Activated naive CD4-positive, alpha-beta T cell treated with anti-CD3 and anti-CD28 coated beads, Interleukin-2, amount 10 ng/mL, durations not matched to agents 7 days and 5 days (primary cell): ENCODE measurements at regions not wholly inside any gene's neighbourhood (a gene's known extent, or its start where the extent isn't known, plus 50 kb on each side); places are given as distances from the start of the nearest gene placed in this dataset.

ENCODE experiments used
- CTCF ChIA-PET: fragments of 350-600 bp; sonication (Branson Sonifier 250); formaldehyde crosslinking; loops from one replicate; lab custom pipeline; 2021; ENCODE audit warnings: antibody characterized with exemption; lab: Charles Lee
- DNase-seq: peaks from one replicate; pipeline ENCODE4 v3.0.0-alpha.2; 2020
- H3K27ac Mint-ChIP-seq: one replicate; pipeline ENCODE4 v1.8.0; 2021; ENCODE audit warnings: mild to moderate bottlenecking, moderate library complexity, mixed read lengths
- H3K27me3 Mint-ChIP-seq: one replicate; pipeline ENCODE4 v1.8.0; 2021; ENCODE audit warnings: mild to moderate bottlenecking, mixed read lengths
- H3K36me3 Mint-ChIP-seq: one replicate; pipeline ENCODE4 v1.8.0; 2021; ENCODE audit warnings: mixed read lengths
- H3K4me1 Mint-ChIP-seq: one replicate; pipeline ENCODE4 v1.8.0; 2021; ENCODE audit warnings: mixed read lengths
- H3K4me3 Mint-ChIP-seq: one replicate; pipeline ENCODE4 v1.8.0; 2021; ENCODE audit warnings: mild to moderate bottlenecking, moderate library complexity, mixed read lengths
- H3K9me3 Mint-ChIP-seq: one replicate; pipeline ENCODE4 v1.8.0; 2021; ENCODE audit warnings: mixed read lengths

DNA sequence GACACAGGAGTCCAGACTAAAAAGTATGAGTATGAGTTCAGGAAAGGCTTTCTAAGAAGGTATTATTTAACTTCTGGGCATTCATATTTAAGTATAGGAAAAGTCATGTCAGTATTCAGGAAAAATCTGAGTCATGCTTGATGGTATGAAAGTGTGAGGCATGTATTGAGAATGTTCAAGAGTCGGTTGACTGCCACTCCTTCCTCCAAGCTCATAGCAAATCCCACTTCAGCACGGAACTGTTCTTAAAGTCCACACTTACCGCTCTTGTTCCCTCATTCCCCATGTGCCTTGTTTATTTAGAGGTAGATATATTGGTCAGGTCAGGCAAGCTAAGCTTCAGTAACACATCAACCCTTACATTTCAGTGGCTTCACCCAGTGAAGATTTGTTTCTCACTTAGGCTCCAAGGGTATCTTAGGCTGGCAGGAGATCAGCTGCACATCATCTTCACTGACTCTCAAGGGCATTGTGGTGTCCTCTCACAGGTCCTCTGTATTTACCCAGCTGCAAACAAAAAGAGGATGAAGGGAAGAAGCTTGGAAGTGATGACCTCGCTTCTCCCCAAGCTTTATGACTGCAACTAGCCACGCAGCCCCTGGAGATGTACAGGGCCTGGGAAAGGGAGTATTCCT is 1189.2 kb downstream of the EFNB2 start:
- H3K27me3 Mint-ChIP-seq, result no peaks in the 10 kb centered on the region
- no peak overlapping the region for H3K4me3 Mint-ChIP-seq
- no peak for DNase-seq
- H3K9me3 Mint-ChIP-seq, result no peaks in the 10 kb centered on the region
- no peaks in the 10 kb centered on the region for H3K4me1 Mint-ChIP-seq
- CTCF ChIA-PET, result no interaction called here
- no peaks in the 10 kb centered on the region for H3K36me3 Mint-ChIP-seq
- no peak overlapping the region for H3K27ac Mint-ChIP-seq

DNA sequence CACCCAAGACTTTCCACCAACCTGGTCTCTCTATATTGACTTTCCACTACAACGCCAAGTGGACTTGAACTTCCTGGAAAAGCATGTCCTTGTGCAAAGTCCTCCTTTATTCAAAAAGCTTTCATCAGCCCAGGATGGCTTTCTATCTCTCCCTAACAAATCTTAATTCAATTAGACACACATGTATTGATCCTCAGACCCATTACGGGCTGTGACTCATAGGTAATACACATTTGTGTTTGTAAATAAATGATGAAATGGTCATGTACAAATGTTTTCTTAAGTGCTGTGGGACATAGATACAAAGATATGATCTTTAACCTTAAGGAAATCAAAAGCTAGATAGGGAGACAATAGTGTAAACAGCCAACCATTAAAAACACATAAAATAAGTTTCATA is 1189.7 kb downstream of the EFNB2 start:
- CTCF ChIA-PET, result no interaction called here
- no peak overlapping the region for H3K4me3 Mint-ChIP-seq
- H3K9me3 Mint-ChIP-seq, result no peaks in the 10 kb centered on the region
- H3K27ac Mint-ChIP-seq, result no peak overlapping the region
- H3K36me3 Mint-ChIP-seq, result no peaks in the 10 kb centered on the region
- DNase-seq, result no peak
- no peaks in the 10 kb centered on the region for H3K4me1 Mint-ChIP-seq
- H3K27me3 Mint-ChIP-seq, result no peaks in the 10 kb centered on the region

DNA sequence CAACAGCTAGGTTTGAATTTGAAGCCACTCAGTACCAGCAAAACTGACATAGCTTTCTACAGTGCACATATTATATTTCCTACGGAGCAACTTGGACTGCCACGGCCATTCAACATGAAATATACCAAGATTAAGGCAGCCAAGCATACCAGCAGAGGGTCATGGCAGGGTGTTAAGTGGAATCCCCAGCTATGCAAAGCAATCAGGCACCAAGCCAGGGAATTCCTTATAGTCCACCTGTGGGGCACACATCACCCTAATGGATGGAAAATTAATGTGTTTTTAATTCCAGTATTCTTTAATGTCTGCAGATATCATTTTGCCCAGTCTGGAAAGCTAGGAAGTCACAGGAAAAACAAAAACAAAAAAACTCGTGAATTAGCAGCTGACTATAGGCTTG is 1190.3 kb downstream of the EFNB2 start:
- Mint-ChIP-seq H3K4me3 (no peak overlapping the region), H3K4me1 (no peaks in the 10 kb centered on the region), H3K36me3 (no peaks in the 10 kb centered on the region), H3K27me3 (no peaks in the 10 kb centered on the region), H3K27ac (no peak overlapping the region), H3K9me3 (no peaks in the 10 kb centered on the region)
- DNase-seq, result no peak
- CTCF ChIA-PET, result interaction anchor here (0.7 kb wide), 1 partner anchor 12 kb away, joined by 3 read pairs; no protein-coding TSS in a partner anchor

DNA sequence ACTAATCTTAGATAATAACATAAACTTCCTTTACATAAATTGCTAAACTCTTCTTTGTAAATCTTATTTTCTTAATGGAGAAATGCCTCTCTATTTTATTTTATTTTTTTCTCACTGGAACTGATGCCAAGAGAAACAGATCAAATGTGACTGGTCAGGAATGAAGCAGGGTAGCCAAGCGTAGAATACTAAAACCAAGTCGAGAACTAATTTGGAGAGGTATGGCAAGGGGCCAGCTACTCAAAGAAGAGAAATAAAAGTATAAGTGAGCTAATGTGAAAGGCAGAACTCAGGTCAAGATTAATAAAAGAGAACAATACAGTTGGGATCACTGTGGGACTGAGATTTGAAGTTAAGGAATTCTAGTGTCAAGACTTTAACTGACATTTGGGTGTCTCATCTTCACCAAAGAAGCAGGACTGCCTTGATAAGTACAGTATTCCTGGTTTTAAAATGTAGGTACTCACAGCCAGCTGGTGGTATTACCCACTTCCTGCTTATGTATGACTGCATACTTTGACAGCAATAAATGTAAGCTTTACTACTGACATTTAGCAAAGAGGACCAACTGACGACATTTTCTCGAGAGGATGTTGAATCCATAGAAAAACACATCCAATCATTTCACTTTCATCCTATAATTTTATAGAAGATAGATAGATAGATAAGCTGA is 1192.2 kb downstream of the EFNB2 start:
- CTCF ChIA-PET, result no interaction called here
- no peaks in the 10 kb centered on the region for H3K4me1 Mint-ChIP-seq
- no peaks in the 10 kb centered on the region for H3K9me3 Mint-ChIP-seq
- H3K36me3 Mint-ChIP-seq, result no peaks in the 10 kb centered on the region
- H3K27me3 Mint-ChIP-seq, result no peaks in the 10 kb centered on the region
- no peak for DNase-seq
- H3K27ac Mint-ChIP-seq, result no peak overlapping the region
- H3K4me3 Mint-ChIP-seq, result no peak overlapping the region

DNA sequence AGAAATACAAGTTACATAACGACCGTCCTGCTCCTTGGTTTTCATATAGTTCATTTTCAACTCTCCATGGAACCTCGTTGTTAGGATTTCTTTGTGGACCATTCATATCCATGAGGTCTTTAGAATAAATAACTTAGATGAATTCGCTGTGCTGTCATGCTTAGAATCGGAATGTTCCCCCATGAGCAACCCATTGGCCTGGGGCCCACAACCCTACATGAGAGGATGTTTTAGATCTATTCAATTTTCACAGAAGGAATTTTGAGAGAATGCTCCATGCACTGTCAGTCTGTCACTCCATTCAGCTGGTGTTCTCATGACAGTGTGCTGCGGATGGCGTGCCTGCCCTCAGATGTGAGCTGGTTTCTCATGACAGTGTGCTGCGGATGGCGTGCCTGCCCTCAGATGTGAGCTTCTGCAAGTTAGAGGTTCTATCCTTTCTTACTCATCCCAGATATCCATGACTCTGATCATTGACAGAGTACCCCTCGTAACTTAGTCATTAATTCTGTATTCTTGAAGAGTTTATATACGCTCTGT is 1193.1 kb downstream of the EFNB2 start:
- CTCF ChIA-PET, result no interaction called here
- Mint-ChIP-seq H3K27ac (no peak overlapping the region), H3K4me1 (no peaks in the 10 kb centered on the region), H3K36me3 (no peaks in the 10 kb centered on the region), H3K27me3 (no peaks in the 10 kb centered on the region), H3K9me3 (no peaks in the 10 kb centered on the region), H3K4me3 (no peak overlapping the region)
- no peak for DNase-seq

DNA sequence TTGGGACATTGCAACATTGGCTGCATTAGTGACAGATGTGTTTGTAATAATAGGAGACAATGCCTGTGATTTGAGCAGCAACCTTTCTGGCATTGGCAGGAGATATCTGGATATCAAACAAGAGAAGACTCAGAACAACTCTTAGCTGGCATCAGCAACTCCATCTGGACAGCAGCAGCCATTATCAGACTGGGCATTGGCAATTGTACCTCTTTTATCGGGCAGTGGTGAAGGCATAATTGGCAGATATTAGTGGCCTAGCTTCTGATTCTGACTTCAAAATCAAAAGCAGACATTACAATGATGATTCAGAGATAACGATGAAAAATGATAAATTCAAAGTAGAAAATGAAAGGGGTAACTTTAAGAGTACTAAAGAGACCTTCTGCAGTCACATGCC is 1193.7 kb downstream of the EFNB2 start:
- H3K27me3 Mint-ChIP-seq, result no peaks in the 10 kb centered on the region

DNA sequence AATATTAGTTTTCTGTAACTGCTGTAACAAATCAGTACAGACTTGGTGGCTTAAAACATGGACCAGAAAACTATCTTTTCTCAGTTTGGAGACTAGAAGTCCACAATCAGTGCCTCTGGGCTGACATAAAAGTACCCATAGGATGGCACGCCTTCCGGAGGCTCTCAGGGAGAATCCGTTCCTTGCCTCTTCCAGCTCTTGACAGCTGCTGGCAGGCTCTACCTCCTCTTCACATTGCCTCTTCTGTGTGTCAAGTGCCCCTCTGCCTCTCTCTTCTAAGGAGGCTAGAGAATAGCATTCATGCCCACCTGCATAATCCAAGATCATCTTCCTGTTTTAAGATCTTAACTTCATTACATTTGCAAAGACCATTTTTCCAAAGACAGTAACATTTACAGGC is 1194.2 kb downstream of the EFNB2 start:
- CTCF ChIA-PET, result no interaction called here
- Mint-ChIP-seq H3K36me3 (no peaks in the 10 kb centered on the region), H3K4me1 (no peaks in the 10 kb centered on the region), H3K27me3 (no peaks in the 10 kb centered on the region), H3K9me3 (no peaks in the 10 kb centered on the region), H3K27ac (no peak overlapping the region), H3K4me3 (no peak overlapping the region)
- DNase-seq, result no peak

More for the DNA sequence above, 1193.7 kb downstream of the EFNB2 start:
- no peak for DNase-seq
- Mint-ChIP-seq H3K4me3 (no peak overlapping the region), H3K27ac (no peak overlapping the region), H3K36me3 (no peaks in the 10 kb centered on the region), H3K4me1 (no peaks in the 10 kb centered on the region), H3K9me3 (no peaks in the 10 kb centered on the region)
- CTCF ChIA-PET, result no interaction called here

DNA sequence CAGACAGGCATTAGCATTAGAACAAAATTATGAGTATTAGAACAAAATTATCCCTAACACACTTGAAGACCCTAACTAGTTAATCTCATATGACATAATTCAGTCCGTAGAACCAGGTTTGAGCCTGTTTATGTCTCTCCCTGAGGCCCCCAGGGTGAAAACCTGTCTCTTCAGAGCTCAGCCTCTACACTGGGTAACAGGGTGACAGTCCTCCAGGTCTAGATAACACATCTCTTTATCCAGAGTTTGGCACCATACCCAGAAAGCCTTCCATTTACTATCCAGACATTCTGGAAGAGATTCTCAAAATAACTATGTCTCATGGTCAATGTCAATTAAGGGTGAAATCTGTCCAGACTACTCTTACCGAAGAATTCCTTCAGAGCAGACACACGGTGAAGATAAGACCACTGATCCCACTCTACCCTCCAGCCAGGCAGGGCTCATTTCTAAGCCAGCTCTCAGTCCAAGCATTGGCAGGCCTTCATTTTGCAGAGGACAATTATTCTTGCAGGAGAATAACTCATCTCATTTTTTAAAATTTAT is 1195.3 kb downstream of the EFNB2 start:
- no peak overlapping the region for H3K27ac Mint-ChIP-seq
- H3K36me3 Mint-ChIP-seq, result no peaks in the 10 kb centered on the region
- no peaks in the 10 kb centered on the region for H3K4me1 Mint-ChIP-seq
- H3K27me3 Mint-ChIP-seq, result no peaks in the 10 kb centered on the region
- CTCF ChIA-PET, result no interaction called here
- no peaks in the 10 kb centered on the region for H3K9me3 Mint-ChIP-seq
- H3K4me3 Mint-ChIP-seq, result no peak overlapping the region
- DNase-seq, result no peak

DNA sequence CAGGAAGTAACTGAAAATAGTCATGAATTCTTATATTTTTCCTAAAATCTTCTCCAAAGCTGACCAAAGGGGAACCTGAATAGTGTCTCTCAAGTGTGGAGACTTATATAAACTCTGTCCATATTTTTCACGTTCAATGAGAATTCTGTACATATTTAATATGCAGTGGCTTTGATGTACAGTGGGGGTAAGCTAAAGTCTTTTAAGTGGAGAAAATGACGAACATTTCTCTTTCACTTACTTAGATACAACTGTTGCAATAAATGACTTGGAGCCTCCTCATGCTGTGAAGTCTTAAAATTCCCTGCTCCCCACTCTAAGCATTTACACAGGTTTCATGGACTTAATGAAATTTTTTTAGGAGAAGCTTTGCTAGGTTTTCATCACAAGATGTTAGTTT is 1196.7 kb downstream of the EFNB2 start:
- no peak overlapping the region for H3K4me3 Mint-ChIP-seq
- no peaks in the 10 kb centered on the region for H3K36me3 Mint-ChIP-seq
- no peaks in the 10 kb centered on the region for H3K27me3 Mint-ChIP-seq
- no peak overlapping the region for H3K27ac Mint-ChIP-seq
- no peaks in the 10 kb centered on the region for H3K4me1 Mint-ChIP-seq
- CTCF ChIA-PET, result no interaction called here
- H3K9me3 Mint-ChIP-seq, result no peaks in the 10 kb centered on the region
- DNase-seq, result no peak

DNA sequence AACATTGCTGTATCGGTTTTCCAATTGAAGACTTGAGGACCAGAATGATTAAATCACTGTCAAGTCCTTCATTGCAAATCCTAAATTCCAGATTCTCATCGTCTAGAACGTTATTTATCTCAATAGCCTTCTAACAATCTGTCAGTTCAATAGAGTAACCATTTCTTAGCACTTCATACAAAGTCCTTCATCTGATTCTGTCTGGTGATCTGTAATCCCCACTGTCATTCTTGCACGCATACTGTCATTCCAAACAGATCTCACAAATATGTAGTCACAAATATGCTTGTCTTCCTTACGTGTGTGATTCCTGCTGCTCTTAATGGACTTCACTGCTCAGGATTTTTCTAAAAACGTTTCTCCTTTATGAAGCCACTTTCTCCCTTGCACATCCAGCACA is 1197.5 kb downstream of the EFNB2 start:
- CTCF ChIA-PET, result no interaction called here
- no peak overlapping the region for H3K27ac Mint-ChIP-seq
- H3K4me3 Mint-ChIP-seq, result no peak overlapping the region
- no peaks in the 10 kb centered on the region for H3K27me3 Mint-ChIP-seq
- no peaks in the 10 kb centered on the region for H3K36me3 Mint-ChIP-seq
- H3K9me3 Mint-ChIP-seq, result no peaks in the 10 kb centered on the region
- no peak for DNase-seq
- no peaks in the 10 kb centered on the region for H3K4me1 Mint-ChIP-seq

DNA sequence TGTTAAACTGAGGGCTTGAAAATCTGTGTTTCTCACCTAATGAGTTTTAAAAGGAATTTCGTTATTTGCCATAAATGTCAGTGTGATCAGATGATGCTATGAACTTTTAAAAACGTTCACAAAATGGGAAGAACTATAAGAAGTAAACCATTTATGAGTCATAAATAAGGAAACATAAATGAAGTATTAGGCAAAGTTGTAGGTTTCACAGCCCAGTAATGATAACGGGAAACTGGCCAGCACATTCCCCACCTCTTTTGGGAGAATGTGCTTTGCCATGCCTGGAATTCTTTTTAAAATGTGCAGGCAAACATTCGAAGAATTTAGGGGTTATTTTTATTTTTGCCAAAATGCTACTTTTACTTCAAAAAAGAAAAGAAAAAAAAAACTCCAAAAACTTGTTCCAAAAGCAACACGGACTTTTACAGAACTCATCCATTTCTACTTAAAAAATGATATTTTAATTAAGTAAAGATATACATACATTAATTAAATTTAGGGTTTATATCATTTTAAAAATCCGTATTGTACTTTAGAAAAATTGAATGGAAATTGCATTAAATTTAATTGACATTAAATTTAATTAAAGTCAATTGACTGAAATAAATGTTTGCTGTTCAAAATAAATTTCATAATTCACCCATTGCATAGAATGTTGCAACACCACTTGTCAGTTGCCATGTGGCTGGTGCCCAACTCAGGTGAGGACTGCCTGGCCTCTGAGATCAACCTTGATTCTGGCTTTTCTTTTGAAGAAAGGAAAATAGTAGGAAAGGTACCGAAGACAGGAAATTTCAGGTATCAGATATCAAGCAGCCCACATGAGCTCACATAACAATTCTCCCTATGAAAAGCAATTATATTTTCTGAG is 1198.5 kb downstream of the EFNB2 start:
- Mint-ChIP-seq H3K4me1 (no peaks in the 10 kb centered on the region), H3K27me3 (no peaks in the 10 kb centered on the region), H3K27ac (no peak overlapping the region), H3K9me3 (no peaks in the 10 kb centered on the region), H3K4me3 (no peak overlapping the region), H3K36me3 (no peaks in the 10 kb centered on the region)
- DNase-seq, result no peak
- CTCF ChIA-PET, result no interaction called here

DNA sequence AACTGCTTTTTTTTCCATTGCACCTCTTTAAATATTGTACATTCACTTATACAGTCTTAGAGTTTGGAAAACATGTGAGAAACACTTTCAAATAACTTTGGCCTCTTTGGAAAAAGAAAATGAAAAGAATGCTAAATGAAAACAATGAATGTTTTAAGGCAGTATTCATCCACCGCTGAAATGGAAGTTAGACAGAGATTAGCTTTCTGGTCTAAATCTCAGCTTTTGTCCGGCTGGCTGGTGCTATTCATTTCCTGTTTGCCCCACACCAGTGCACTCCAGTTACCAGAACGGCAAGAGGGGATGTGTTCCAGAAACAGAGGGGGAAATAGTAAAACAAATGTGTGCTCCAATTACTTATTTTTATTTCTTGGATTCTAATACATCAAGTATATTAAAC is 1201.3 kb downstream of the EFNB2 start:
- no peaks in the 10 kb centered on the region for H3K4me1 Mint-ChIP-seq
- no peaks in the 10 kb centered on the region for H3K27me3 Mint-ChIP-seq
- no peaks in the 10 kb centered on the region for H3K36me3 Mint-ChIP-seq
- CTCF ChIA-PET, result no interaction called here
- no peaks in the 10 kb centered on the region for H3K9me3 Mint-ChIP-seq
- no peak overlapping the region for H3K27ac Mint-ChIP-seq
- no peak for DNase-seq
- H3K4me3 Mint-ChIP-seq, result no peak overlapping the region

DNA sequence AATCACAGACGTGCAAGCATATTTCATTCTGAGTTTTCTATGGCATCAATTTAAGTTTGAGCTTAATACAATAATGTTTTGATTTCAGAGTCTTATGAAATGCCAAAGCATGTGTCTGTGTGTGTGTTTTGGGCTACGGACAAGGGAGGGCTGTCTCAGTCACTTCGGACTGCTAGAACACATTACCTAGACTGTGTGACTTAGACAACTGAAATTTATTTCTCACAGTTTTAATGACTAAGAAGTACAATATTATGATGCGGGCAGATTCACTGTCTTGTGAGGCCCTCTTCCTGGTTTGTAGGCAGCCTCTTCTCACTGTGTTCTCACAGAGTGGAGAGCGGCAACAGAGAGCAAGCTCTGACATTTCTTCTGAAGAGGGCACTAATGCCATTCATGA is 1202.0 kb downstream of the EFNB2 start:
- Mint-ChIP-seq H3K27me3 (no peaks in the 10 kb centered on the region), H3K27ac (no peak overlapping the region), H3K4me1 (no peaks in the 10 kb centered on the region), H3K9me3 (no peaks in the 10 kb centered on the region), H3K4me3 (no peak overlapping the region), H3K36me3 (no peaks in the 10 kb centered on the region)
- no peak for DNase-seq
- CTCF ChIA-PET, result interaction anchor here (0.6 kb wide), 1 partner anchor 12 kb away, joined by 3 read pairs; no protein-coding TSS in a partner anchor

DNA sequence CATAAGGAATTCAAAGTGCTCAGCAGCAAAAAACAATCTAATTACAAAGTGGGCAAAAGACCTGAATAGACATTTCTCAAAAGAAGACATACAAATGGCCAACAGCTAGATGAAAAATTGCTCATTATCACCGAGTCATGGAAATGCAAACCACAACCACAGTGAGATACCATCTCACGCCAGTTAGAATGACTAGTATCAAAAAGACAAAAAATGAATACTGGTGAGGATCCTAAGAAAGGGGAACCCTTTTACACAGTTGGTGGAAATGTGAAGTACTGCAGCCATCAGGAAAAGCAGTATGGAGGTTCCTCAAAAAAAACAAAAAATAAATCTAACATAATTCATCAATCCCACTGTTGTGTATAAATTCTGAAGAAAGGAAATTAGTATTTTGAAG is 1206.1 kb downstream of the EFNB2 start:
- no peaks in the 10 kb centered on the region for H3K27me3 Mint-ChIP-seq
- H3K27ac Mint-ChIP-seq, result no peak overlapping the region
- DNase-seq, result no peak
- H3K4me3 Mint-ChIP-seq, result no peak overlapping the region
- H3K36me3 Mint-ChIP-seq, result no peaks in the 10 kb centered on the region
- CTCF ChIA-PET, result no interaction called here
- no peaks in the 10 kb centered on the region for H3K9me3 Mint-ChIP-seq
- H3K4me1 Mint-ChIP-seq, result no peaks in the 10 kb centered on the region
